ENCODE measurements at regions not wholly inside any gene's neighbourhood (a gene's known extent, or its start where the extent isn't known, plus 50 kb on each side); places are given as distances from the start of the nearest gene placed in this dataset.

GRCh38 chr19:32254509-32254890 lies 90.9 kb upstream of the ZNF507 start:
- H3K27me3 ChIP-seq (ENCODE audit: control insufficient read depth in 1 of 2, insufficient read depth in 2 of 2, low read length in 2 of 2): peaks cover 0 to 19% of the 10 kb centered on the region in 2 experiments; a peak in 1 of 5 replicates
- H4K20me1 ChIP-seq (ENCODE audit: insufficient read depth, low read length): no peaks in the 10 kb centered on the region
- ATAC-seq: no peak
- ChIA-PET POLR2A (no interaction called here), CTCF (ENCODE audit: low intra/inter-chr PET ratio, low total read pairs) (no interaction called here)
- 28% methylated on average over 6 of the region's 6 CpGs for WGBS (ENCODE audit: low lambda C conversion rate)
- TF ChIP-seq BCLAF1 (IDR thresholded peaks at IDR 0.05) (no peak), ZNF451 (CRISPR knock-in tag; IDR thresholded peaks at IDR 0.05) (no peak), ZNF275 (CRISPR knock-in tag; IDR thresholded peaks at IDR 0.05; ENCODE audit: borderline replicate concordance) (no peak), KMT2A (CRISPR knock-in tag; IDR thresholded peaks at IDR 0.05) (no peak), ZNF367 (CRISPR knock-in tag; IDR thresholded peaks at IDR 0.05; ENCODE audit: borderline replicate concordance) (no peak), SKIL (CRISPR knock-in tag; IDR thresholded peaks at IDR 0.05; ENCODE audit: borderline replicate concordance) (no peak), HOMEZ (CRISPR knock-in tag; IDR thresholded peaks at IDR 0.05; ENCODE audit: low read depth) (no peak), ZSCAN29 (CRISPR knock-in tag; conservative IDR thresholded peaks at IDR 0.05) (no peak)
- in situ Hi-C loops (cut with HindIII; ENCODE audit: extremely low pct_ligation_motif_present, low pct_unique_long_range_greater_than_20kb) (no loop called here), intact Hi-C loops (cut with micrococcal nuclease; ENCODE audit: unreplicated experiment) (no loop called here)
- H3K4me3 ChIP-seq (replicated peaks in 1 of 3; ENCODE audit: insufficient read depth in 1 of 3, low read depth in 2 of 3, low read length in 3 of 3): no peak overlapping the region
- H3K9me3 ChIP-seq (ENCODE audit: low read length): no peaks in the 10 kb centered on the region
- FAIRE-seq: no peak
- no peak overlapping the region for H3K4me2 ChIP-seq (ENCODE audit: low read depth, low read length)
- no peak overlapping the region for H2AFZ ChIP-seq (ENCODE audit: low read length)
- H3K4me1 ChIP-seq (ENCODE audit: insufficient read depth, low read length): no peaks in the 10 kb centered on the region
- H3K9ac ChIP-seq (ENCODE audit: insufficient read depth, low read depth, low read length): no peak overlapping the region
- no peaks in the 10 kb centered on the region for H3K79me2 ChIP-seq (ENCODE audit: insufficient read depth, low read length)
- BruUV-seq (replicated peaks): no TSS peak
- H3K36me3 ChIP-seq (replicated peaks in 1 of 2; ENCODE audit: control insufficient read depth in 1 of 2, insufficient read depth in 2 of 2, low read length in 2 of 2): no peaks in the 10 kb centered on the region
- H3K27ac ChIP-seq (ENCODE audit: extremely low read length, insufficient read depth, low read length): no peak overlapping the region
- DNase-seq (ENCODE audit: low spot score): no peak

All from HepG2 (cell line).